SK-N-SH treated with all-trans-retinoic acid at 6 μM for 48 hours (cell line): ENCODE measurements at regions not wholly inside any gene's neighbourhood (a gene's known extent, or its start where the extent isn't known, plus 50 kb on each side); places are given as distances from the start of the nearest gene placed in this dataset.

ENCODE experiments used
- ATAC-seq: fragments of 200-7000 bp; cut with Tn5 transposase; 3 replicates; pipeline ENCODE4 v1.9.1; 2020; ENCODE audit warnings: mild to moderate bottlenecking, moderate library complexity
- ARNTL ChIP-seq: fragments of 450-650 bp; formaldehyde crosslinking; IDR thresholded peaks from 2 replicates; pipeline ENCODE4 v1.5.0; 2020; ENCODE audit warnings: low read depth, mild to moderate bottlenecking, moderate library complexity, borderline replicate concordance
- BACH2 ChIP-seq: fragments of 250-450 bp; sonication (Bioruptor Pico); IDR thresholded peaks from 2 replicates; pipeline ENCODE4 v1.9.0; 2021; ENCODE audit warnings: mild to moderate bottlenecking, borderline replicate concordance
- CSDC2 ChIP-seq: fragments of 250-450 bp; sonication (Bioruptor Pico); IDR thresholded peaks from 2 replicates; pipeline ENCODE4 v1.5.0; 2020; ENCODE audit warnings: mild to moderate bottlenecking, moderate library complexity
- ESRRG ChIP-seq: fragments of 250-450 bp; sonication (Bioruptor Pico); IDR thresholded peaks from 2 replicates; pipeline ENCODE4 v1.6.1; 2021; ENCODE audit warnings: mild to moderate bottlenecking
- GLIS3 ChIP-seq: fragments of 250-450 bp; sonication (Bioruptor Pico); IDR thresholded peaks from 2 replicates; pipeline ENCODE4 v1.5.0; 2020; ENCODE audit warnings: mild to moderate bottlenecking, moderate library complexity
- OSR1 ChIP-seq: fragments of 250-450 bp; sonication (Bioruptor Pico); IDR thresholded peaks from 2 replicates; pipeline ENCODE4 v1.8.0; 2022; ENCODE audit warnings: moderate library complexity, mild to moderate bottlenecking, inconsistent platforms
- PPARA ChIP-seq: fragments of 250-450 bp; sonication (Bioruptor Pico); IDR thresholded peaks from 2 replicates; pipeline ENCODE4 v1.5.0; 2020; ENCODE audit warnings: mild to moderate bottlenecking, borderline replicate concordance
- RARB ChIP-seq: fragments of 250-450 bp; sonication (Bioruptor Pico); IDR thresholded peaks from 2 replicates; pipeline ENCODE4 v1.8.0; 2021; ENCODE audit warnings: mild to moderate bottlenecking, moderate library complexity
- SNAI2 ChIP-seq: fragments of 250-450 bp; sonication (Bioruptor Pico); IDR thresholded peaks from 2 replicates; pipeline ENCODE4 v1.5.0; 2020; ENCODE audit warnings: mild to moderate bottlenecking, moderate library complexity
- TCF4 ChIP-seq: fragments of 250-450 bp; sonication (Bioruptor Pico); IDR thresholded peaks from 2 replicates; pipeline ENCODE4 v1.8.0; 2021; ENCODE audit warnings: mild to moderate bottlenecking, moderate library complexity, borderline replicate concordance
- TOX ChIP-seq: fragments of 250-450 bp; sonication (Bioruptor Pico); IDR thresholded peaks from 2 replicates; pipeline ENCODE4 v1.8.0; 2021; ENCODE audit warnings: mild to moderate bottlenecking, moderate library complexity, borderline replicate concordance
- ZC3H10 ChIP-seq: fragments of 250-450 bp; sonication (Bioruptor Pico); IDR thresholded peaks from 2 replicates; pipeline ENCODE4 v1.5.1; 2021; ENCODE audit warnings: mild to moderate bottlenecking, moderate library complexity
- ZFP3 ChIP-seq: fragments of 250-450 bp; sonication (Bioruptor Pico); IDR thresholded peaks from 2 replicates; pipeline ENCODE4 v1.5.0; 2020; ENCODE audit warnings: mild to moderate bottlenecking, moderate library complexity
- ZFP30 ChIP-seq: fragments of 450-650 bp; formaldehyde crosslinking; IDR thresholded peaks from 2 replicates; pipeline ENCODE4 v1.5.0; 2022; ENCODE audit warnings: mild to moderate bottlenecking, moderate library complexity
- ZNF565 ChIP-seq: fragments of 450-650 bp; formaldehyde crosslinking; conservative IDR thresholded peaks from 2 replicates; pipeline ENCODE4 v1.5.0; 2020; ENCODE audit warnings: low read depth, mild to moderate bottlenecking, moderate library complexity
- ZNF70 ChIP-seq: fragments of 450-650 bp; formaldehyde crosslinking; IDR thresholded peaks from 2 replicates; pipeline ENCODE4 v1.5.0; 2020; ENCODE audit warnings: mild to moderate bottlenecking, moderate library complexity
- ZNF8 ChIP-seq: fragments of 450-650 bp; formaldehyde crosslinking; IDR thresholded peaks from 2 replicates; pipeline ENCODE4 v1.5.0; 2020; ENCODE audit warnings: mild to moderate bottlenecking, moderate library complexity
- TF ChIP-seq, protein P1 (sequence below): fragments of 250-450 bp; sonication (Bioruptor Pico); IDR thresholded peaks from 2 replicates; pipeline ENCODE4 v1.5.0; 2020; ENCODE audit warnings: mild to moderate bottlenecking, moderate library complexity
- TF ChIP-seq, protein P2 (sequence below): fragments of 250-450 bp; sonication (Bioruptor Pico); IDR thresholded peaks from 2 replicates; pipeline ENCODE4 v1.5.1; 2021; ENCODE audit warnings: mild to moderate bottlenecking, moderate library complexity
- TF ChIP-seq, protein P3 (sequence below): fragments of 250-450 bp; sonication (Bioruptor Pico); IDR thresholded peaks from 2 replicates; pipeline ENCODE4 v1.8.0; 2020; ENCODE audit warnings: mild to moderate bottlenecking, moderate library complexity, borderline replicate concordance
- TF ChIP-seq, protein P4 (sequence below): fragments of 250-450 bp; sonication (Bioruptor Pico); IDR thresholded peaks from 2 replicates; pipeline ENCODE4 v1.8.0; 2021; ENCODE audit warnings: low read depth, mild to moderate bottlenecking, moderate library complexity, borderline replicate concordance
- TF ChIP-seq, protein P5 (sequence below): fragments of 250-450 bp; sonication (Bioruptor Pico); IDR thresholded peaks from 2 replicates; pipeline ENCODE4 v1.5.1; 2020; ENCODE audit warnings: low read depth, mild to moderate bottlenecking, moderate library complexity

DNA sequence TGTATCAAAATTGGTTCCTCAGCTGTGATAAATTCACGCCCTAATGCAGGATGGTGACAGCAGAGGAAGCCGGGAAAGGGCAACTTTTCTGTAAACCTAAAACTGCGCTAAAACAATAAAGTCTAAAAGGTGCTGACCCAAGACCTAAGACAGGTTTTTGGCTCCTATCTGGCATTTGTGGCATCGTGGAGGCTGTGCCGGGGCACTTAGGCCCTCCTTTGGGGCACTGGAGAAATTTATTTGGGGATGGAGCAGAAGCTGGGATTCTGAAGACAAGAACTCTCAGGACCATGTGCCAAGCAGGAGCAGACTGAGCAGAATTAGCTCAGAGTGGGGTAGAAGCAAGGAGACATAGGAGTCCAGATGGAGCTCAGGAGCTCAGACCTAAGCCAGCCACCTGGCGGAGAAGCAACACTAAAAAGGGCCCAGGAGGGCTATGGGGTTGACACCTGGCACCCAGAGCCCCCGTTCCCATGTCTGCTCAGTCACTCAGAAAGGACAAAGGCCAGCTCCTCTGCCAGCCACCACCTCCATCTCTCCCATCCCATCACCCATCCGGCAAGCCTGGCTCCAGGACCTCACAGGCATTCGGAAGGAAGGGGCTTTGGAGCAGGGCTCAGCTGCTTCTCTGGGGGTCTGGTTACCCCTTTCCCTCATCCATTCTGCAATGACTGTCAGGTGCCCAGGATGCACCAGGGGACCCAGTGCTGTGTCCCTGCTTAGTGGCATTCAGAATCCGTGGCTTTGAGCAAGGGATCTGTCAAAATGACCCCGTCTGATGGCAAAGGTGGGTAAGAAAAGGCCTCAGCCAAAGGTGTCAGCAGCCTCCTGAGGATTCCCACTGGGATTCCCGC, 347.7 kb downstream of the NPHP4 start:
- ATAC-seq = no peak
- no peak for TF ChIP-seq ARNTL
- TF ChIP-seq BACH2 = no peak
- no peak for TF ChIP-seq ZNF70 (CRISPR knock-in tag)
- TF ChIP-seq, protein P1, sequence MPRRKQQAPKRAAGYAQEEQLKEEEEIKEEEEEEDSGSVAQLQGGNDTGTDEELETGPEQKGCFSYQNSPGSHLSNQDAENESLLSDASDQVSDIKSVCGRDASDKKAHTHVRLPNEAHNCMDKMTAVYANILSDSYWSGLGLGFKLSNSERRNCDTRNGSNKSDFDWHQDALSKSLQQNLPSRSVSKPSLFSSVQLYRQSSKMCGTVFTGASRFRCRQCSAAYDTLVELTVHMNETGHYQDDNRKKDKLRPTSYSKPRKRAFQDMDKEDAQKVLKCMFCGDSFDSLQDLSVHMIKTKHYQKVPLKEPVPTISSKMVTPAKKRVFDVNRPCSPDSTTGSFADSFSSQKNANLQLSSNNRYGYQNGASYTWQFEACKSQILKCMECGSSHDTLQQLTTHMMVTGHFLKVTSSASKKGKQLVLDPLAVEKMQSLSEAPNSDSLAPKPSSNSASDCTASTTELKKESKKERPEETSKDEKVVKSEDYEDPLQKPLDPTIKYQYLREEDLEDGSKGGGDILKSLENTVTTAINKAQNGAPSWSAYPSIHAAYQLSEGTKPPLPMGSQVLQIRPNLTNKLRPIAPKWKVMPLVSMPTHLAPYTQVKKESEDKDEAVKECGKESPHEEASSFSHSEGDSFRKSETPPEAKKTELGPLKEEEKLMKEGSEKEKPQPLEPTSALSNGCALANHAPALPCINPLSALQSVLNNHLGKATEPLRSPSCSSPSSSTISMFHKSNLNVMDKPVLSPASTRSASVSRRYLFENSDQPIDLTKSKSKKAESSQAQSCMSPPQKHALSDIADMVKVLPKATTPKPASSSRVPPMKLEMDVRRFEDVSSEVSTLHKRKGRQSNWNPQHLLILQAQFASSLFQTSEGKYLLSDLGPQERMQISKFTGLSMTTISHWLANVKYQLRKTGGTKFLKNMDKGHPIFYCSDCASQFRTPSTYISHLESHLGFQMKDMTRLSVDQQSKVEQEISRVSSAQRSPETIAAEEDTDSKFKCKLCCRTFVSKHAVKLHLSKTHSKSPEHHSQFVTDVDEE = no peak
- TF ChIP-seq SNAI2 (CRISPR knock-in tag) = no peak

DNA sequence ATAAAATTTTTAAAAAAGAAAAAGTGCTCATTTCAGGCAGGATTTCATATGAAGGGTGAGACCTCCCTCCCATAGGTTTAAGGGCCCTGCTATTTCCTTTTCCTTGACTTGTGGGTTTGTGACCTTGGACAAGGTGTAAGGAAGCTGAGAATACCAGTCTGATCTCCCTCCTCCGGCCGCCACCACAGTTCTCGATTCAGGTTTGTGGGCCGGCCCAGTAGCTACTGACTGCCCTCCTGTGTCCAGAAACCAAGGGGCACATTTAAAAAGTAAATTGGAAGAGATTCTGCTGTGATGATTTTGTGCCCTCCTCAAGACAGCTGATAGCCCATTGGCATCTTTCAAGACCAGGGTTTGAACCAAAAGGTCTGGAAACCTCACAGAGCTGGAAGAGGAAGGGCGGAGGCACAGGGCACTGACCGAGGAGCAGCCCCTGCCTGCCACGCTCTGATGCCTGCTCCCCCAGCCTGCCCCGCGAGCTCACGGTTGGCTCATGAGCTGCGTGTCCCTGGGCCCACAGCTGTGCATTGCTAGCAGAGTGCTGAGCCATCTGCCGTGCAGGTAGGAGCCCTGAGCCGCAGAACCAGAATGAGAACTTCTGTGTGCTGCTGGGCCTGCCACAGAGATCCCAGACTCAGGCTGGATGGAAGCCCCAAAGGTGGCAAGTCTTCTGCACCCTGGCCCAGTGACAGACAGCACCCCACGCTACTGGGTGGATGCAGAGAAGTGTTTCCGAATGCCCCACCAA, 348.7 kb downstream of the NPHP4 start:
- TF ChIP-seq OSR1 (no peak), BACH2 (no peak), PPARA (no peak), CSDC2 (CRISPR knock-in tag) (no peak), ZNF565 (CRISPR knock-in tag) (no peak)
- TF ChIP-seq, protein P2, sequence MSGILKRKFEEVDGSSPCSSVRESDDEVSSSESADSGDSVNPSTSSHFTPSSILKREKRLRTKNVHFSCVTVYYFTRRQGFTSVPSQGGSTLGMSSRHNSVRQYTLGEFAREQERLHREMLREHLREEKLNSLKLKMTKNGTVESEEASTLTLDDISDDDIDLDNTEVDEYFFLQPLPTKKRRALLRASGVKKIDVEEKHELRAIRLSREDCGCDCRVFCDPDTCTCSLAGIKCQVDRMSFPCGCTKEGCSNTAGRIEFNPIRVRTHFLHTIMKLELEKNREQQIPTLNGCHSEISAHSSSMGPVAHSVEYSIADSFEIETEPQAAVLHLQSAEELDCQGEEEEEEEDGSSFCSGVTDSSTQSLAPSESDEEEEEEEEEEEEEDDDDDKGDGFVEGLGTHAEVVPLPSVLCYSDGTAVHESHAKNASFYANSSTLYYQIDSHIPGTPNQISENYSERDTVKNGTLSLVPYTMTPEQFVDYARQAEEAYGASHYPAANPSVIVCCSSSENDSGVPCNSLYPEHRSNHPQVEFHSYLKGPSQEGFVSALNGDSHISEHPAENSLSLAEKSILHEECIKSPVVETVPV (CRISPR knock-in tag) = no peak
- TF ChIP-seq, all 23 proteins: peak for 0
- no peak for ATAC-seq

DNA sequence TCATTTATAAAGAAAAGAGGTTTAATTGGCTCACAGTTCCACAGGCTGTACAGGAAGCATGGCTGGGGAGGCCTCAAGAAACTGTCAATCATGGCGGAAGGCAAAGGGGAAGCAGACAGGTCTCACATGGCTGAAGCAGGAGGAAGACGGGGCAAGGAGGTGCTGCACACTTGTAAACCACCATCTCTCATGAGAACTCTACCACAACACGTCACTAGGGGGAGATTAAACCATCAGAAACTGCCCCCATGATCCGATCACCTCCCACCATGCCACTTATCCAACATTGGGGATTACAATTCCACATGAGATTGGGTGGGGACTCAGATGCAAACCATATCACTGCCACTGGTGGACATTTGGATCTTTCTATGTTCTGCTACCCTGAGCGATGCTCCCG, 351.4 kb downstream of the NPHP4 start:
- TF ChIP-seq, protein P3, sequence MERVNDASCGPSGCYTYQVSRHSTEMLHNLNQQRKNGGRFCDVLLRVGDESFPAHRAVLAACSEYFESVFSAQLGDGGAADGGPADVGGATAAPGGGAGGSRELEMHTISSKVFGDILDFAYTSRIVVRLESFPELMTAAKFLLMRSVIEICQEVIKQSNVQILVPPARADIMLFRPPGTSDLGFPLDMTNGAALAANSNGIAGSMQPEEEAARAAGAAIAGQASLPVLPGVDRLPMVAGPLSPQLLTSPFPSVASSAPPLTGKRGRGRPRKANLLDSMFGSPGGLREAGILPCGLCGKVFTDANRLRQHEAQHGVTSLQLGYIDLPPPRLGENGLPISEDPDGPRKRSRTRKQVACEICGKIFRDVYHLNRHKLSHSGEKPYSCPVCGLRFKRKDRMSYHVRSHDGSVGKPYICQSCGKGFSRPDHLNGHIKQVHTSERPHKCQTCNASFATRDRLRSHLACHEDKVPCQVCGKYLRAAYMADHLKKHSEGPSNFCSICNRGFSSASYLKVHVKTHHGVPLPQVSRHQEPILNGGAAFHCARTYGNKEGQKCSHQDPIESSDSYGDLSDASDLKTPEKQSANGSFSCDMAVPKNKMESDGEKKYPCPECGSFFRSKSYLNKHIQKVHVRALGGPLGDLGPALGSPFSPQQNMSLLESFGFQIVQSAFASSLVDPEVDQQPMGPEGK = no peak
- TF ChIP-seq PPARA (no peak), TOX (CRISPR knock-in tag) (no peak), TCF4 (CRISPR knock-in tag) (no peak), ZNF8 (CRISPR knock-in tag) (no peak), GLIS3 (no peak), ESRRG (CRISPR knock-in tag) (no peak), ZFP30 (CRISPR knock-in tag) (no peak), BACH2 (no peak), SNAI2 (CRISPR knock-in tag) (no peak), ZC3H10 (CRISPR knock-in tag) (no peak), RARB (CRISPR knock-in tag) (no peak), ZFP3 (CRISPR knock-in tag) (no peak), ZNF70 (CRISPR knock-in tag) (no peak)
- TF ChIP-seq, protein P4, sequence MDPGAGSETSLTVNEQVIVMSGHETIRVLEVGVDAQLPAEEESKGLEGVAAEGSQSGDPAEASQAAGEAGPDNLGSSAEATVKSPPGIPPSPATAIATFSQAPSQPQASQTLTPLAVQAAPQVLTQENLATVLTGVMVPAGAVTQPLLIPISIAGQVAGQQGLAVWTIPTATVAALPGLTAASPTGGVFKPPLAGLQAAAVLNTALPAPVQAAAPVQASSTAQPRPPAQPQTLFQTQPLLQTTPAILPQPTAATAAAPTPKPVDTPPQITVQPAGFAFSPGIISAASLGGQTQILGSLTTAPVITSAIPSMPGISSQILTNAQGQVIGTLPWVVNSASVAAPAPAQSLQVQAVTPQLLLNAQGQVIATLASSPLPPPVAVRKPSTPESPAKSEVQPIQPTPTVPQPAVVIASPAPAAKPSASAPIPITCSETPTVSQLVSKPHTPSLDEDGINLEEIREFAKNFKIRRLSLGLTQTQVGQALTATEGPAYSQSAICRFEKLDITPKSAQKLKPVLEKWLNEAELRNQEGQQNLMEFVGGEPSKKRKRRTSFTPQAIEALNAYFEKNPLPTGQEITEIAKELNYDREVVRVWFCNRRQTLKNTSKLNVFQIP (CRISPR knock-in tag) = no peak
- TF ChIP-seq, protein P2 (CRISPR knock-in tag) = no peak
- TF ChIP-seq, protein P5, sequence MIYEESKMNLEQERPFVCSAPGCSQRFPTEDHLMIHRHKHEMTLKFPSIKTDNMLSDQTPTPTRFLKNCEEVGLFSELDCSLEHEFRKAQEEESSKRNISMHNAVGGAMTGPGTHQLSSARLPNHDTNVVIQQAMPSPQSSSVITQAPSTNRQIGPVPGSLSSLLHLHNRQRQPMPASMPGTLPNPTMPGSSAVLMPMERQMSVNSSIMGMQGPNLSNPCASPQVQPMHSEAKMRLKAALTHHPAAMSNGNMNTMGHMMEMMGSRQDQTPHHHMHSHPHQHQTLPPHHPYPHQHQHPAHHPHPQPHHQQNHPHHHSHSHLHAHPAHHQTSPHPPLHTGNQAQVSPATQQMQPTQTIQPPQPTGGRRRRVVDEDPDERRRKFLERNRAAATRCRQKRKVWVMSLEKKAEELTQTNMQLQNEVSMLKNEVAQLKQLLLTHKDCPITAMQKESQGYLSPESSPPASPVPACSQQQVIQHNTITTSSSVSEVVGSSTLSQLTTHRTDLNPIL (CRISPR knock-in tag) = no peak
- TF ChIP-seq, protein P1 = no peak
- no peak for ATAC-seq
